GM19467 (cell line): ENCODE measurements at regions not wholly inside any gene's neighbourhood (a gene's known extent, or its start where the extent isn't known, plus 50 kb on each side); places are given as distances from the start of the nearest gene placed in this dataset.
"Not testable (repeated sequence)": the region's sequence is repeated elsewhere in the genome, so short reads cannot be mapped to it uniquely, and the experiment has no call there.

Experiments used
- ATAC-seq: cut with Tn5 transposase; IDR thresholded peaks from one replicate; pipeline ENCODE4 v1.9.1; 2021; ENCODE audit warnings: mild to moderate bottlenecking, moderate library complexity; ENCODE audit not compliant: unreplicated experiment

DNA sequence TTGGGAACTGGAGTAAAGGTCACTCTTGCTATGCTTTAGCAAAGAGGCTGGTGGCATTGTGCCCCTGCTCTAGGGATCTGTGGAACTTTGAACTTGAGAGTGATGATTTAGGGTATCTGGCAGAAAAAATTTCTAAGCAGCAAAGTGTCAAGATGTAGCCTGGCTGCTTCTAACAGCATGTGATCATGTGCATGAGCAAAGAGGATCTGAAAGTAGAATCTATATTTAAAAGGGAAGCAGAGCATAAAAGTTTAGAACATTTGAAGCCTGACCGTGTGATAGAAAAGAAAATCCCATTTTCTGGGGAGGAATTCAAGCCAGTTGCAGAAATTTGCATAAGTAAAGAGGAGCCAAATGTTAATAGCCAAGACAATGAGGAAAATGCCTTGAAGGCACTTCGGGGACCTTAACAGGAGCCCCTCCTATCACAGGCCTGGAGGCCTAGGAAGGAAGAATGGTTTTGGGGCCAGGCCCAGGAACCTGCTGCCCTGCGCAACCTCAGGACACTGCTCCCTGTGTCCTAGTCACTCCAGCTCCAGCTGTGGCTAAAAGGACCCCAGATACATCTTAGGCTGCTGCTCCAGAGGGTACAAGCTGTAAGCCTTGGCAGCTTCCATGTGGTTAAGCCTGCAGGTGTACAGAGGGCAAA is 212.2 kb upstream of the LINGO1 start:
- ATAC-seq, result no peak

DNA sequence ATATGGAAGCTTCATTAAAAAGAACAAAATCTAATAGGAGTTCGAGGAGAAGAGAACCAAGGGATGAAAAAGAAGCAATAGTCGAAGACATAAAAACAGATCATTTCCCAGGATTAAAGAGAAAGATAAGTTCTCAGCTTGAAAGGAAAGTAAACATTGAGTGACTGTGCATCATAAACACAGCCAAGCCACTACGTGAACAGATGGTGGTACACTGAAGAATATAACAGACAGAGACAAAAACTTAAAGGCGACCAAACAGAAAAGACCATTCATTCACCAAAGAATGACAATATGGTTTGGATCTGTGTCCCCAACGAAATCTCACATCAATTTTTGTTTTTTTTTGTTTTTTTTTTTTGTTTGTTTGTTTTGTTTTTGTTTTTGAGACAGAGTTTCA is 210.8 kb upstream of the LINGO1 start:
- ATAC-seq, result no peak

DNA sequence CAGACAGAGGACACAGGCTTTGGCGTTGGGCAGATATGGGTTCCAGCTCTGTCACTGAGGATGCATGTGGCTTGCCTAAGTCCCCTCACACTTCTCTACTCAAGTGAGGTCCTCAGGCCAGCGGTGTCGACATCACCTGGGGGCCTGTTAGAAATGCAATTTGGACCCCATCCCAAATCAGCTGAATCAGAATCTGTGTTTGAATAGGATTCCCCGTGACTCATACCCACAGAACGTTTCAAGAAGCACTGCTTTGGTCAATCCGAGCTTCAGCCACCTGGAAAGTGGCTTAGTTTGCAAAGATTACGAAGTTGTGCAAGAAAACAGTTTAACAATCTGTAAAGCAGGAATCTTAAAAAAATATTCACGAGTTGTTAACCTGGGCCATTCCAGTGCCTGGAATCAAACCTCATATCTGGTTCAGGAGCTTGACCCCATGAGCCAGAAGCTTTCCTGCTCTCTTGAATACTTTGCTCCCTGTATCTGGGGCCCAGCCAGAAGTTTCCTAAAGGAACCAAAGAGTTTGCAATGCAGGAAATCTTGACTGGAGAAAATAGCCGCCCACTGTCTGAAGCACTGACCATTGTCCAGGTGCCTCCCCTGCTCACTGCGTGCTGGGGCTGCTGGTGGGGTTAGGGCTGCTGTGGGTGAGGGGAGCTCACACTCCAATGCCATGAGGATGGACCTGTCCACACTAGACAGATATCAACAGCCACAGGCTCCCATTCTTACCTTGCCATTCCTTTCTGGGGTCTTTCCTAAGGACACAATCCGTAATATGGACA is 208.5 kb upstream of the LINGO1 start:
- no peak for ATAC-seq

DNA sequence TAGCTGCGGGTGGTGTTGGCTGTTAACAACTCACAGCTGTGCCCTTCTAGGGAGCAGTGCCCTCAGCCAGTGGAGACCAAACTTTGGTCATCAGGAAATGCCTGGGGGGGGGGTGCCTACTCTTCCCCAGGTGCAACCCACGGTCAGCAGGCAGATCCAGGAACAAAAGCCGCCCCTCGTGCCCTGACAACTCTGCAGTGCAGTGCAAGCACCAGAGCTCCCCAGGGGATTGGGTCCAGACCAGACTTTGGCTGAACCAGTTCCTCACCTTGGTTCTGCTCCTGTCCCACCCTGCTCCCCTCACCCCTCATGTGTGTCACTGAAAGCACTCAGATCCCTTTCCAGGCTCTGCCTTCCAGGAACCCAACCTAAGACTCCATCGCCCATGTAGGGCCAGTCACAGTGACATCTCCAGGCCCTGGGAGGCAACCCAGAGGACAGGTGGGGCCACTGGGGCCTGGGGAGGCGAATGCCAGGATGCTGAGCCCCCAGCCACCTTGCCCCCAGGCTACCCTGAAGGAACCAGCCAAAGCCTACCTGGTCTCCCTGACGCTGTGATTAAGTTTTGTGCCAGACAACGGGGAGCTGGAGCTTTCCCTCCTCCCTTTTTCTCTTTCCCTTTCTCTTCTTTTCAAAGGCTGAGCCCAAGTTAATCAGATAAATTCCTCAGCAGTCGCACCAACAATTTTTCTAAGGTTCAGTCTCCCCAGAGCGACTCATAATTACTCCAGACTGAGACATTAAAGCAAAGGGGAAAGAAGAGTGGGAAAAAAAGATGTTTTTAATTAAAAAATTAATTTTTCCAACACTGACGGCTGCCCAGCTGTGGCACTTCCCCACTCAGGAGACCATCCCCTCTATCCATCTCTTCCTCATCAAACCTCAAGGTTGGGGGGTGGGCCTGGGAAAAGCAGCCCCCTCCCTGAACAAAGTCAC is 207.5 kb upstream of the LINGO1 start:
- no peak for ATAC-seq

DNA sequence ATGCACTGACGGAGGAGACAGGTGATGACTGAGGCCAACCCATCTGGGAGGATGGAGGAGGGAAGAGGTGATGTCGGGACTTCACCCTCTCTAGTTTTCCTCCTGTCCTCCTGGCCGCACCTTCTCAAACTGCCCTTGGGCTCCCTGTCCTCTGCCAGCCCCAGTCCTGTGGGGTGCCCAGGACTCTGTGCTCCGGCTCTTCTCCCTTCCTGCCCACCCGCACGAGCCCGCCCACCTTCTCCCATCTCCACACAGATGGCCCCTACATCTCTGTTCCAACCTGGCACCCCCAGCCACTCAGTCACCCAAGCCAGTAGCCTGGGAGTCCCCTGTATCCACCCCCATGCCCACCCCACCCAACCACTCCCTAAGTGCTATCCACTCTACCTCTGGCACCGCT is 206.7 kb upstream of the LINGO1 start:
- no peak for ATAC-seq

DNA sequence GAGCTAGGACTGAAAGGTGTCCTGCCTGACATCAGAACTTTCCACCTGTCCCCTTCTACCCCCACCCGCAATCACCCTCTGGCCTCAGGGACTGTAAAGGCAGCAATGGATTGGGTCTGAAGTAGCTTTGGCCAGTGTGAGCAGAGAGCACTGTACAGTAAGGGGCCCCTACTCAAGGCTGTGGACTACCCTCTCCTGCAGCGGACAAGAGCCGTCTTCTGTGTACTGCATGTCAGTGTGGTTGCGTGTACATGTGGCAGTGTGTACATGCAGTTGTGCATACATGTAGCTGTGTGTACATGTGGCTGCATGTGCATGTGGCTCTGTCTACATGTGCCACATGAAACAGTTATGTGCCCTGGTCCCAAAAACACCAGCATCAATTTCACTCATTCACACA is 205.9 kb upstream of the LINGO1 start:
- ATAC-seq, result no peak

DNA sequence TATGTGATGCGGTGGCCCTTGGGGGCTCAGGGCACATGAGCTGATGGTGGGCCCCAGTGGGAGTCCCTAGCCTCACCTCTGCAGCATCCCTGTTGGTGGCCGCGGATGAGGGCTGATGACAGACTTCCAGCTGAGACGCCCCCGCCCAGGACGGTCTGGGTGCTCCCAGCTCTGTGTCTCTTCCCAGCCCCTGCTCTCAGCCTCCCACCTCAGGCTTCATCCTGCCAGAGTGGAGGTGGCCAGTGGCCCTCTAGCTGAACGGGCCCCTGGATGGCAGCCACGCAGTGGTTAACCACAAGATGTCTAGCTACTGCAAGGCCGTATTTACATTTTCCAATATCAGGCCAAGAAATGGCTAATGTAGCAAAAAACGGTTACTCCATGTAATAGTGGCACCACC is 205.3 kb upstream of the LINGO1 start:
- no peak for ATAC-seq

DNA sequence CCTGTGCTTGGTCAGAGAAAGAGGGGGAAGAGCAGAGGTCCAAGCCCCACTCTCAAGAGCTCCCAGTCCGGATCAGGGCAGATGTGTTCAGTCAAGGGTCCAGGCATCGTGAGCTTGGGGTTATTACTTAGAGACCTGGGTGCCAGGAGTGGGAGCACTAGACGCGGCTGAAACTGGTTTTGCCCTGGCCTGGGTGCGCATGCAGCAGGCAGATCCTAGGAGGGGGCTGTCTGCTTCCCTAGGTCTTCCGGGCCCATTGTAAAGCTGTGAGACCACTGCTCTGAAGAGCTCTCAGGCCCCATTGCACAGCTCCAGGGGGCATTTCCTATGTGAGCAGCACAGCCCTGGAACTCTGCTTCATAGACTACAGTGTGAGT is 204.9 kb upstream of the LINGO1 start:
- no peak for ATAC-seq

DNA sequence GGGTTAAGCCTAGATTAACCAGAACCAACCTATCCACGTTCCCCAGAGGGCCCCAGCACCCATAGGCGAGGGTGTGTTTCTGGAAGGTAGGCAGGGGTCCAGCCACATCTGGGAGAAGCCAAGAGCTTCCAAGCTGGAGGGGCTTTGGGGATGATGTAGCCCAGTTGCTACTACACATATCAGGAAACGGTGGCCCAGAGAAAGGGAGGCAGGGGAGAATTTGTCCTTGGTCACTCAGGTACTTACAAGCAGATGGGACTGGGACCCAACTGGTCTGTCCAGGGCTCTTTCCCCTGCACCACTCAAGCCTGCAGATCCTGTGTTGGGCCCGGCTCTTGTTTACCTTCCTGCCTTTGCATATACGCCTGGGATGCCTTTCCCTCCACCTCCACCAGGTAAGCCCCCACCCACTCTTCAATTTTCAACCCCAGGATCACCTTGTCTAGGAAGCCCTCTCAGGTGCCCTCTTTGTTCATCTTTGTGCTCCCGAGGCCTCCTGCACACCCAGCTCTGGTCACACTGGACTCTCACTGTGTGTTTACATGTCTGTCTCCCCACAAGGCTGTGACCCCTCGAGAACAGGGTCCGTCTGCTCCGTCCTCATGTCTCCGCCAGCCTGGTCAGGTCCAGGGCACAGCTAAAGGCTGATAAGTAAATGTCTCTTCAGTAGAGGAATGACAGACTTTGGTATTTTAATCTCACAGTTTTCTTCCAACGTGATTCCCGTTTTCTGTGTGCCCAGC is 204.4 kb upstream of the LINGO1 start:
- ATAC-seq, result no peak

DNA sequence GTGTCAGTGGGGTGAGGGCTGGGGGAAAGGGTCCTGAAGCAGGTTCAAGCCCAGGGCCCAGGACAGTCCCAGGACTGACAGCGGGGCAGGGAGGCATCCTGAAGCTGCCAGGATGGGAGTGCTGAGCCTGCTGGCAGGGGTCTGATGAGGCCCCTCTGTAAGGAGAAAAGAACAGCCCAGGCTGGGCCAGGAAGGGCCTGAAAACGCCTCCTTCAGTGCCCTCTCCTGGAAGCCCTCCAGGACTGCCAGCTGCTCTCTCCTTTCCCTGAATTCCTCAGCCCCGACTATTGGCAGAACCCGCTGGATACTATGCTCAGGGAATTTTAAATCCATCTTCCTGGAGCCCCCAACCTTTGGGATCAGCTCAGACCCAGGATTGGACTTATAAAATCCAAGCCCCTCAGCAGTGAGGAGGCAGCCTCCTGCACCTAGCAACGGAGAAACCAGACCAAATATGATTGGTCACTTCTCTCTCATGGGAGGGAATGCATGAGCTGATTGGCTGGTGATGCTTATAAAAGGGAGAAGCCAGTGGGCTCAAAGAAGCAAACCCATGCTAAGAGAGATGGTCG is 203.5 kb upstream of the LINGO1 start:
- no peak for ATAC-seq

DNA sequence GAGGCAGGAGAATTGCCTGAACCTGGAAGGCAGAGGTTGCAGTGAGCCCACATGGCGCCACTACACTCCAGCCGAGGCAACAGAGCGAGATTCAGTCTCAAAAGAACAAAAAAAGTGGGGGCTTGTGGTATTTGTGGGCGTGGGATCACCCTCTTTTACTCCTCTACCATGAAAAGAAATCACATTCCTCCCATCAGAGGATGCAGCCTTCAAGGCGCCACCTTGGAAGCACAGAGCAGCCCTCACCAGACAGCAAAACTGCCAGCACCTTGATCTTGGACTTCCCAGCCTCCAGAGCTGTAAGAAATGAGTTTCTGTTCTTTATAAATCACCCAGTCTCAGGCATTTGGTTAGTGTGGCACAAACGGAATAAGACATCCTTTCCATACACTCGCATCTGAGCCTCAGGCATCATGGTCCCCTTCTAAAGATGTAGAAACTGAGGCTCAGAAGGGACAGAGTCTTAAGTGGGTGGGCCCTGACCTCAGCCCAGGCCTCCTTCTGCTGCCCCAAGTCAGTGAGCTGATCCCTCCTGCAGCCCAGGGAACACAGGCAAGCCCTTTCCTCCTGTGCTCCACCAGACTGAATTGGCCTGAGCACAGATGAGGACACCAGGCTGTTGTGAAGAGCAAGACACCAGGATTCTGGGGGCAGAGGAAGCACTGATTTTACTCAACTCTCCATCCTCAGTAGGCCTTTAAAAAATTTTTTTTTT is 201.7 kb upstream of the LINGO1 start:
- ATAC-seq, result no peak

DNA sequence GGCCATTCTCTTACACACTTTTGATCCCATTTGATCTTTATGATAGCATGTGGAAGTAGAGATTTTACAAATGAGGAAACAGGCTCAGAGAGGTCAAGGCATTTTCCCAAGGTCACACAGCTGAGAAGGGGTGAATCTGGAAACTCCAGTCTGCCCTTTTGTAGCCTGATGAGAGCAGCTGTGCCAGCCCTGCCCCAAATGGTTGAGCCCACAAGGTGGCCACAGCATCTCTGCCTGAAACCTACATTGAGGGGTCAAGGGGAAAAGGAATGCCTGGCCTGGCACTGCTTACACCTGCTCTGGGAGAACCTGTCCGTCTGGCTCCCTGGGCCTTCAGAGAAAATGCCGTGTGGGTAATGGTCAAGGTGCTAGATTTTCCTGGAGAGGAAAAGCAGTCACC is 200.2 kb upstream of the LINGO1 start:
- no peak for ATAC-seq

DNA sequence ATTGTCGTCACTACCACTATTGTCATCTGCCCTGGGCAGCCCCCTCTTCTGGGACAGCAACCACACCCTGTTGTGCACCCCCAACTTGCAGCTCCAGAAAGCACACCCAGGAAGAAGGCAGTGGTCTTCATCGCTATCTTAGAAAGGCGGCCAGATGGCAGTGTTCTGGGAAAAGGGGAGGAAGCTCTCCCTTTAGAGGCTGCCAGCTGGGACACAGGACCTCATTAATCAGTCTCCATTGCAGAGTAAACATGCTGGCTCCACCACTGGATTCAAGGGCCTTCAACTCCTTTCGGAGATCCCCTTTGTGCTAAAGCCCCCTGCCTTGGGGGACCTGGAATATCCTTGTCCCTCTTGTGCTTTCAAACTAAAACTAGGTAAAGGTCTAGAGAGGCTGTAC is 199.3 kb upstream of the LINGO1 start:
- ATAC-seq, result no peak

DNA sequence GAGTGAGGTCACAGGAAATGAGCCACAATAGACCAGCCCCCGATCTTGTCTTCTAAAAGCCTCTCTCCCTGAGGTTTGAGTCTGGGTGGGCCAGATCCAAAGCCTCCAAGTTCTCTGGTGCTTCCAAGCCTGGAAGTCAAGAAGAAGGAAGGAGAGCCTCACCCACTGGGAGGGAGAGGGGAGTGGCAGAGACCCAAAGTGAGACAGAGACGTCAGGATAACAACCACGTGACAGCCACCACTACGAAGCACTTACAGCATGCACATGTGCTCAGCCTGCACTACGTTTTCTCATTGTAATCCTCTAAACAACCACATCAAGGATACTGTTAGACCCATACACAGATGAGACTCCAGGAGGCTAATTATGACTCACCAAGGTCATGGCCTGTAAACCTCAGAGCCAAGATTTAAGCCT is 197.3 kb upstream of the LINGO1 start:
- no peak for ATAC-seq

DNA sequence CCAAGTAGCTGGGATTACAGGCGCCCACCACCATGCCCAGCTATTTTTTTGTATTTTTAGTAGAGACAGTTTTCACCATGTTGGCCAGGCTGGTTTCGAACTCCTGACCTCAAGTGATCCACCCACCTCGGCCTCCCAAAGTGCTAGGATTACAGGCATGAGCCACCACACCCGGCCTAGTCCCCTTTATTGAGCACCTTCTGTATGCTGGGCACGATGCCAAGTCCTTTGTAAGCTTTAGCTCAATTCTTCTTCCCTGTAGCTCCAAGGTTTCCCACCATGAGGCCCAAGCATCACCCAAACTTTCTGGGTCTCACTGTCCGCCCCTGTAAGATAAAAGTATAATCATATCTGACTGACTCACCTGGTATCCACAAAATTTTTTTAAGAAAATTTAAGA is 196.6 kb upstream of the LINGO1 start:
- not testable (repeated sequence) for ATAC-seq

DNA sequence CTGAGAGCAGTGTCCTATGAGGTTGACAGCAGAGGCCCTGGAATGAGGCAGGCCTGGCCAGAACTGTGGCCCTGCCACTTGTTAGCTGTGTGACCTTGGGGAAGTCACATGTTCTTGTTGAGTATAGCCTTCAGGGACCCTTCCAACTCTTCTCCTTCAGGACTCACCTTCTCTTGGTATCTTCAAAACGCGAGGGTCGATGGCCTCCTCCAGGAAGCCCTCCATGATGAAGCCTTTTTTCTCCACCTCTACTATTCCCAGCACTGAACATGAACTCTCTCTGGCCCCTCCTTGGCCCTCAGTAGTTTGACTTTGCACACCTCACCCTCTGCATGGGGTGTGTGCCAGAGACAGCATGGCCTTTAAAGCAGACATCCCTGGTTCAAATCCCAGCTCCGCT is 195.1 kb upstream of the LINGO1 start:
- no peak for ATAC-seq

DNA sequence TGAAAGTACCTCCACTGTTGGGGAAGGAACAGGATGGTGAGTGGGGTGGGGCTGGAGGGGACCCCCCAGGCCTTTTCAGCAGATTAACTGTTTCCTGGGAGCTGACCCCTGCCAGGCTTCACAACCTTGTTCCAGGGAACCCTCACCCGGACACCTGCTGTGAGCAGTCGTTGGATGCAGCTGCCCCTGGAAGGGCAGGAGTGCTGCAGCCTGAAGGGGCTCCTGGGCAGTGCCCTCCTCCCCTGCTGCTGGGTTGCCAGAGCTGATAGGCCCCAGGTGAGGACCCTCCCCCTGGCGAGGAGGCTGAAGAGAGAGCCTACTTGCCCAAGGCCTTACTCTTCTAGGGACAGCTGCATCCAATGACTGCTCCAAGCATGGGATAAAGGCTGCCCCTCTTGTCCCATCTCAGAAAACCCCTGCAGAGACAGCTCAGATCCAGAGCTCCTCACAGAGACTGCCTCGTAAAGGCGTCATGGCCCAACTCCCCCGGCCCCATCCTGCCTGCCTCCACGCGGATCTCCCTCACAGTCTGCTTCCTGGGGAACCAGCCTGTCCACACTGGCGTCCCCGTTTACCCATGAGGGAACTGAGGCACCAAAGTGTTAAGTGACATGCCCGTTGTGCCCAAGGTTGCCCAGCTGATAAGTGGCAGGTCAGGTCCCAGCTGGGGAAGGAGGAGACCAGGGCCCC is 193.4 kb upstream of the LINGO1 start:
- no peak for ATAC-seq

DNA sequence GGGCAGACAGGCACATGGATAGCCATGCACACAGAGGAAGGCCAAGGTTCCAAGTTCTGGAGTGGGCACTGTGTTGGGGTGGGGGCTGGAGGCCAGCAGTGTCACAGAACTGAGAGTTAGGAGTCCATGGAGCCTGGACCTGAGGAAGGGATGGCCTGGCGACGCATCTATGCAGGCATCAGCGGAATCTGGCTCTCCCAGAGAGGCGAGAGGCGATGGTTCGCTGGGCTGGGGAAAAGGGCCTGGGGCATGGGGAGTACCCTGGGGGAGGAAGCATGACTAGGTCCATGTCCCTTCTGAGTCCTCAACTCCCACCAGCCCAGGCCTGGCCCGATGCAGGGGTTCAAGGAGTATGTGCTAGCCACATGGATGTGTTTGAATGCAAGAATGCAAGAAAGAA is 192.8 kb upstream of the LINGO1 start:
- ATAC-seq, result no peak

DNA sequence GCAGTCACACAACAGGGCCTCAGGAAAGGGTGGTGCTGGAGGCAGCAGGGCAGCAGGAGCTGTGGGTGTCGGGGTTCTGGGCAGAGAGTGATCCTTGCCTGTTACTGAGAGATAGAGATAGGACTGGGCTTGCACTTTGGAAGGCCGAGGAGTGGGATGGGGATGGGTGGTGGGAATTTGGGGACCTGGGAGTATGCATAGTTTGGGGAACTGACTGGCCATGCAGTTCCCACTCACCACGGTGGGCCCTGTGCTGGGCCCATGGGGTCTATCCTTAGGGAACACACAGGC is 192.5 kb upstream of the LINGO1 start:
- ATAC-seq, result no peak
